Type B pancreatic cell (in vitro differentiated cells): ENCODE measurements at regions not wholly inside any gene's neighbourhood (a gene's known extent, or its start where the extent isn't known, plus 50 kb on each side); places are given as distances from the start of the nearest gene placed in this dataset.
"Not testable (repeated sequence)": the region's sequence is repeated elsewhere in the genome, so short reads cannot be mapped to it uniquely, and the experiment has no call there.

Source experiments
- DNase-seq: peaks from one replicate; pipeline ENCODE4 v3.0.0; 2021; ENCODE audit warnings: mixed read lengths; ENCODE audit not compliant: unreplicated experiment; ENCODE audit errors: extremely low spot score
- H3K27ac Mint-ChIP-seq: 2 replicates; pipeline ENCODE4 v1.8.0; 2021; ENCODE audit warnings: mild to moderate bottlenecking, mixed read lengths
- H3K27me3 Mint-ChIP-seq: 2 replicates; pipeline ENCODE4 v1.8.0; 2021; ENCODE audit warnings: mixed read lengths
- H3K36me3 Mint-ChIP-seq: 2 replicates; pipeline ENCODE4 v1.8.0; 2021; ENCODE audit warnings: mixed read lengths
- H3K4me1 Mint-ChIP-seq: one replicate; pipeline ENCODE4 v1.8.0; 2021; ENCODE audit warnings: mixed read lengths; ENCODE audit not compliant: unreplicated experiment
- H3K4me3 Mint-ChIP-seq: 2 replicates; pipeline ENCODE4 v1.8.0; 2021; ENCODE audit warnings: mild to moderate bottlenecking, mixed read lengths
- H3K9me3 Mint-ChIP-seq: 2 replicates; pipeline ENCODE4 v1.8.0; 2021; ENCODE audit warnings: mixed read lengths
- TF ChIP-seq, protein P1 (sequence below): fragments of 200-600 bp; sonication (generic); conservative IDR thresholded peaks from 2 replicates; pipeline ENCODE4 v1.5.0; 2021; ENCODE audit warnings: antibody characterized with exemption, mild to moderate bottlenecking

GRCh38 chr15:23762026-23762425 lies 74.9 kb upstream of the NDN start:
- Mint-ChIP-seq H3K9me3 (peaks cover 5% of the 10 kb centered on the region), H3K27me3 (no peaks in the 10 kb centered on the region), H3K27ac (no peak overlapping the region), H3K4me3 (no peak overlapping the region), H3K4me1 (no peaks in the 10 kb centered on the region), H3K36me3 (no peaks in the 10 kb centered on the region)
- DNase-seq: no peak
- TF ChIP-seq, protein P1, sequence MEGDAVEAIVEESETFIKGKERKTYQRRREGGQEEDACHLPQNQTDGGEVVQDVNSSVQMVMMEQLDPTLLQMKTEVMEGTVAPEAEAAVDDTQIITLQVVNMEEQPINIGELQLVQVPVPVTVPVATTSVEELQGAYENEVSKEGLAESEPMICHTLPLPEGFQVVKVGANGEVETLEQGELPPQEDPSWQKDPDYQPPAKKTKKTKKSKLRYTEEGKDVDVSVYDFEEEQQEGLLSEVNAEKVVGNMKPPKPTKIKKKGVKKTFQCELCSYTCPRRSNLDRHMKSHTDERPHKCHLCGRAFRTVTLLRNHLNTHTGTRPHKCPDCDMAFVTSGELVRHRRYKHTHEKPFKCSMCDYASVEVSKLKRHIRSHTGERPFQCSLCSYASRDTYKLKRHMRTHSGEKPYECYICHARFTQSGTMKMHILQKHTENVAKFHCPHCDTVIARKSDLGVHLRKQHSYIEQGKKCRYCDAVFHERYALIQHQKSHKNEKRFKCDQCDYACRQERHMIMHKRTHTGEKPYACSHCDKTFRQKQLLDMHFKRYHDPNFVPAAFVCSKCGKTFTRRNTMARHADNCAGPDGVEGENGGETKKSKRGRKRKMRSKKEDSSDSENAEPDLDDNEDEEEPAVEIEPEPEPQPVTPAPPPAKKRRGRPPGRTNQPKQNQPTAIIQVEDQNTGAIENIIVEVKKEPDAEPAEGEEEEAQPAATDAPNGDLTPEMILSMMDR: no peak

DNA sequence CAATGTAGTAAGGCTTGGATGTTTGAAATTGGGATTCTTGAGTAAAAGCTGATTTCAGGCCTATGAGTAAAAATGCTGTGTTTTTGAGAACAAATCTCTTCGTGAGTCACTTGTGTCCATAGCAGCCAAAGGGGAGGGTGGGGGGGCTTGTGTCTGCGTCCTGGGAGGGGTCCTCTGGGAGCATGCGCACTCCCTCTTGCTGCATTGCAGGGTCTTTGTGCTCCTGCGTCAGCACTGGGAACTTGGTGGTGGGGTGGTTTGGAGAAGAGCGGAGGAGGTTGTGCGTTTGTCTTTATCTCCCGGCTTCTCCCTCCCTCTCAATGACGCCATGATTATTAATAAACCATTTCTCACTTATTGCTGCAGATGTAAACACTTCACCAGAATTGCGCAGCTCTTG lies 75.9 kb upstream of the NDN start:
- Mint-ChIP-seq H3K36me3 (no peaks in the 10 kb centered on the region), H3K4me3 (no peak overlapping the region), H3K27me3 (no peaks in the 10 kb centered on the region), H3K4me1 (no peaks in the 10 kb centered on the region), H3K9me3 (peaks cover 5% of the 10 kb centered on the region), H3K27ac (no peak overlapping the region)
- TF ChIP-seq, protein P1: no peak
- DNase-seq: no peak

- DNase-seq: no peak
- TF ChIP-seq, protein P1: no peak
- Mint-ChIP-seq H3K27ac (no peak overlapping the region), H3K4me1 (no peaks in the 10 kb centered on the region), H3K4me3 (no peak overlapping the region), H3K36me3 (no peaks in the 10 kb centered on the region), H3K27me3 (no peaks in the 10 kb centered on the region), H3K9me3 (peaks cover 5% of the 10 kb centered on the region)
These were observed 77.2 kb upstream of the NDN start for GRCh38 chr15:23764306-23764705.

DNA sequence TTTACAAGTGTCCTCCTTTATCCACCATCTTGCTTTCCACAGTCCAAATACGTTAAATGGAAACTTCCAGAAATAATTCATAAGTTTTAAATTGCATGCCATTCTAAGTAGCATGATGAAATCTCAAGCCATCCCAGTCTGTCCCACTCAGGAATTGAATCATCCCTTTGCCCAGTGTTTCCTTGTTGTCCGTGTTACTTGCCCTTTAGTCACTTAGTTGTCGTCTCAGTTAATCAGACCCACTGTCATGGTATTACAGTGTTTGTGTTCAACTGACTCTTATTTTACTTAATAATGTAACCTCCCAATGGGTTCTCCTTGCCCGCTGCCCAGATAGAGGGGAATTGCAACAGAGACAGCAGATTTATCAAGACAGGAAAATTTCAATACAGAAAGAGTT lies 77.6 kb upstream of the NDN start:
- H3K4me1 Mint-ChIP-seq: no peaks in the 10 kb centered on the region
- no peaks in the 10 kb centered on the region for H3K36me3 Mint-ChIP-seq
- TF ChIP-seq, protein P1: no peak
- peaks cover 5% of the 10 kb centered on the region for H3K9me3 Mint-ChIP-seq
- H3K4me3 Mint-ChIP-seq: no peak overlapping the region
- no peak for DNase-seq
- H3K27me3 Mint-ChIP-seq: no peaks in the 10 kb centered on the region
- H3K27ac Mint-ChIP-seq: no peak overlapping the region

DNA sequence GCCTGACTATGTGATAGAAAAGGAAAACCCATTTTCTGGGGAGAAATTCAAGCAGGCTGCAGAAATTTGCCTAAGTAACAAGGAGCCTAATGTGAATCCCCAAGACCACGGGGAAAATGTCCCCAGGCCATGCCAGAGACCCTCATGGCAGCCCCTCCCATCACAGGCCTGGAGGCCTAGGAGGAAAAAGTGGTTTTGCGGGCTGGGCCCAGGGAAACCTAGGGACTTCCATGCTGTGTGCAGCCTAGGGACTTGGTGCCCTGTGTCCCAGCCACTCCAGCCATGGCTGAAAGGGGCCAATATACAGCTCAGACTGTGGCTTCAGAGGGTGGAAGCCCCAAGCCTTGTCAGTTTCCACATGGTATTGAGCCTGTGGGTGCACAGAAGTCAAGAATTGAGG lies 79.7 kb upstream of the NDN start:
- H3K27ac Mint-ChIP-seq, H3K9me3 Mint-ChIP-seq, H3K36me3 Mint-ChIP-seq, H3K27me3 Mint-ChIP-seq, DNase-seq, H3K4me1 Mint-ChIP-seq, H3K4me3 Mint-ChIP-seq: not testable (repeated sequence)

DNA sequence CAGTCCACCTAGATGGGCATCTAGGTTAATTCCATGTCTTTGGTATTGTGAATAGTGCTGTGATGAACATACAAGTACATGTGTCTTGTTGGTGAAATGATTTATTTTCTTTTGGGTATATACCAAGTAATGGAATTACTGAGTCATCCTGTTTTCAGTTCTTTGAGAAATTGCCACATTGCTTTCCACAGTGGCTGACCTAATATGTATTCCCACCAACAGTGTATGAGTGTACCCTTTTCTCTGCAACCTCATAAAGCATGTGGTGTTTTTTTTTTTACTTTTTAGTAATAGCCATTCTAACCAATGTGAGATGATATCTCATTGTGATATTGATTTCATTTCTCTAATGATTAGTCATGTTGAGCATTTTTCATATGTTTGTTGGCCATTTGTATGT lies 86.0 kb upstream of the NDN start:
- Mint-ChIP-seq H3K27me3 (no peaks in the 10 kb centered on the region), H3K36me3 (no peaks in the 10 kb centered on the region), H3K27ac (no peak overlapping the region), H3K4me1 (no peaks in the 10 kb centered on the region), H3K9me3 (no peaks in the 10 kb centered on the region), H3K4me3 (no peak overlapping the region)
- DNase-seq: no peak
- TF ChIP-seq, protein P1: no peak
